Pons (tissue), 1 donor: ENCODE measurements at regions not wholly inside any gene's neighbourhood (a gene's known extent, or its start where the extent isn't known, plus 50 kb on each side); places are given as distances from the start of the nearest gene placed in this dataset.

Experiments used
- DNase-seq: peaks from one replicate; pipeline ENCODE4 v3.0.0-alpha.2; 2016; ENCODE audit warnings: low spot score

DNA sequence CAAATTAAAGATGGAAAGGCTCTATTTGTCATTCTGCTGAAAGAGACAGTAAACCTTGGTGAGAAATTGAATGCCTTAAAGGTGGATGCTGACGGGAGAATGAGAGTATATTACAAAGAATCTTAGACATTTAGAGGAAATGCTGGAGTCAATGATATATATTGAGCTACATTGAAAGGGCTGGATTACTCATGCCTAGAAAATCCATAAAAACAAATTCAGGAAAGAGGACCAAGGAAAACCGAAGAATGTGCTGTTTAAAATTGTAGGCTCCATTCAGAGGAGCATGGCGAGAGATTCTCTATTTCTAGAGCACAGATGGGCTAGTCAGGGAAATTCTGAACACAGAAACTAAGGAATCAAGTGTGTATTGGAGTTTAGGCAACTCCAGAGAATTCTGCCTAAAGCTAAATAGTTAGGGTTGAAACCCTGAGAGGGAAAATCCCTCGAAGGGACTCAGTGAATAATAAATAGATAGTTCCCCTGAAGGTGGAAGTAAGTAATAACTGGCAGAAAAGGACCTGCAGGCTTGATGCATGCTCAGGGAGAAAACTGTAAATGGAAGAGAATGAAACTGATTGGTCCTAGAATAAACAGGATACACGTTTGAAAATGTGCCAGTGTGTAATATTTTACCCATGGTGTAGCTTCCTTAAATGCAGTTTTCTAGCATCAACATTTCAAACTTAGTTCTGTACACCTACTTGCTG, 1532.4 kb upstream of the TENM3 start:
- DNase-seq, result no peak

- DNase-seq, result no peak
Observed at GRCh38 chr4:180717451-180718033, 1525.7 kb upstream of the TENM3 start.

GRCh38 chr4:180721356-180721755, 1521.8 kb upstream of the TENM3 start:
- DNase-seq, result no peak

GRCh38 chr4:180726611-180727010, 1516.6 kb upstream of the TENM3 start:
- no peak for DNase-seq

- no peak for DNase-seq
Observed at GRCh38 chr4:180727478-180727877, 1515.7 kb upstream of the TENM3 start.

DNA sequence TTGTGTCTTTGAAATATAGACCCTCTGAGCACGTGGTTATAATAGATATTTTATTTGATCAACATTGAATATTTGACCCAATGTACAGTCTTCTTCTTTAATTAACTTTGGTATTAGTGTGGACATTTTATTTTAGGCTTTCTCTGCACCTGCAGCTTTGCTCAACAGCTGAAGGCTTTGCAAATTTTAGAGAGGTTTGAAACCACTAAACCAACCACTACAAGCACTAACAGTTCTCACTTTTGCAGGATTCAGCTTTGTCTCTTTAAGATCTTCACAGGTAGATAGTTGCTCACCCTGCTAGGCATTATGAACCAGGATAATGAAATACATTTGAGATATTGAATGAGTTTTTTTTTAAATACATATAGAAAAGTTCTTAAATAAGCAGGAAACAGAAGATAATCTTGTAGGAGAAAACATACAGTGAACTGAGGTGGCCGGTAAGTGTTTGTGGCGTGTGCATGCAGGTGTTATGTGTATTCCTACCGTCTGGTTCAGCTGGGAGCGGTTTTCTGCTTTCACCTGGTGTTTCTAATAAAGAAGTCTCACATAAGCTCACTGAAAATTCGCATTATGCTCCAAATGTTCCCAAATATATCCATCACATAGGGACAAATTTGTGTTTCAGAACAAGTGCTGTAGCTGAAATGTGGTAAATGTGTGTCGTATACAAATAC, 1508.3 kb upstream of the TENM3 start:
- DNase-seq, result no peak

GRCh38 chr4:180741703-180742102, 1501.5 kb upstream of the TENM3 start:
- no peak for DNase-seq

DNA sequence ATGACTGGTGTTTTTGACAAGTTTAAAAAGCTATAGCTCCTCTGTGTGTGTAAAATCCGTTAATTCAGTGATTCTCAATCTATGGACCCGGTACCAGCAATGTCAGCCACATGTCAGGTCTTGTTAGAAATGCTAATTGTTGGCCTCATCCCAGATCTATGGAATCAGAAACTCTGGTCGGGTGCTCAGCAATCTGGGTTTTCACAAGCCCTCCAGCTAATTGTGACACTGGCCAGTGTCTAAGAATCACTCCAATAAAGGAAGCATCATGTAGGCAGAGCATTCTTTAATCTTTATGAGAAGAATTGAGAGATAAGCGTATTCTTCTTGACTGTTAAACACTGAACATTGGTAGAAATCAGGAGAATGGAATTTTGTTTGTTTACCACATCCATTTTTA, 1498.2 kb upstream of the TENM3 start:
- DNase-seq, result no peak

DNA sequence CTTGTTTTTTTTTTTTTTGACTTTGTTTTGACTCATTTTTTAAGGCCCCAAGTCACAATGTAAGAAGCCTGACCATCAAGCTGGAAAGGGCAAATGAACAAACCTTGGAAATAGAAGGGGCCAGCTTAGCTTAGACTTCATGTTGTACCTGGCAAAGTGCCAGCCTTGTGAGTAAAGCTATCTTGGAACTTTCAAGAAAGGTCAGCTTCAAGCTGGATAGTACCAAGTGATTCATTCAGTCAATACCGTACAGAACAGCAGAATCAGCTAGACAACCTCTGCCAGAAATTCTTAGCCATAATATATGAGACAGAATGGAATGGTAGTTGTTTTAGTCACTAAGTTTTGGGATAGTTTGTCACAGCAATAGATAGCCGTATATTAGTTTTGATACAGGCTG, 1492.2 kb upstream of the TENM3 start:
- DNase-seq, result no peak

GRCh38 chr4:180757927-180758326, 1485.3 kb upstream of the TENM3 start:
- no peak for DNase-seq

GRCh38 chr4:180766045-180766444, 1477.2 kb upstream of the TENM3 start:
- no peak for DNase-seq

DNA sequence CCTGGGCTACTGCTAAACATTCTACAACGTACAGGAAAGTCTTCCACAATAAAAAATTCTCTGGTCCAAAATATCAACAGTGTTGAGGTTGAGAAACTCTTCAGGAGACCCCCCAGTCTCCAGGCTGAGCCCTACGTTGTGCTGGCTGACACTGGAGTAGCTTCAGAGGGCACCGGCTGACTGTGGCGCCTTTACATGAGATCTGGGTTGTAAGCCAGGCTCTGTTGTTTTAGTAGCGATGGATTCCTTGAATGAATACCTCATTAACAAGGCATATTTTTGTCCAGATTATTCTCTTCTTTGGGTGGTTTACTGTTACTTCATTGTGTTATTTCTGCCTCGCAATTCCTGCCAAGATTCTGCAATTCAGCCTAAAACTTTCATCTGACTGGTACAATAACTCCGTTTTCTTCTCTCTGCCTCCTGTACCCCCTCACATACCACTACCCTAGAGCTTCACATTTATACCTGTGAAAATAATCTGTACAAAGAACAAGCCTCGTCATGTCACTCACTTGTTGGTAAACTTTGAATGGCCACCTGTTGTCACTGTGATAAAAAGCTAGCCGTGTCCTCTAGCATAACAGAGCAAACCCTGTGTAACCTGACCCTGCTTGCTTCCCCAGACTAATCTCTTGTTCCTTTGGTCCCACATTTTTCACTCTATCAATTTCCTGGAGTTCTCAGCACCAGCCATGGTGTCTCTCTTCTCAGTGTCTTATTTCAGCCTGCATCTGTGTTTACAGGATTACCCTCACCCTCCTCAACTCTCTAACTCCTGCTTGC, 1476.1 kb upstream of the TENM3 start:
- DNase-seq, result no peak

- DNase-seq, result no peak
Observed at GRCh38 chr4:180768610-180769009, 1474.6 kb upstream of the TENM3 start.

DNA sequence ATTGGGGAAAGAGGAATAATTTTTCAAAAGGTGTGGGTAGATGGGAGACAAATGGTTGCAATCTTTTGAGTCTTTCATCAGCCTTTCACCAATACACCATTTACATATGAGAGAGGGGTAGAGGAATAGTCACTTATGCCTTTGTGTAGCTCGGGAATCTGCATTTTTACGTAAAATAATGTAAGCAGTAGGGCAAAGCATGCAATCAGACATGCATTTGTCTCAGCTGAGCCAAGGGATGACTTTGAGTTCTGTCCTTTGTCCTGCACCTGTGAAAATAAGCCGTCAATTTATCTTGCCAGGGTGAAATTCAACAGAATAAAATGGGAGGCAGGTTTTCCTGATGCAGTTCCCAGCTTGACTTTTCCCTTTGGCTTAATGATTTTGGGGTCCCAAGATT, 1473.4 kb upstream of the TENM3 start:
- no peak for DNase-seq

DNA sequence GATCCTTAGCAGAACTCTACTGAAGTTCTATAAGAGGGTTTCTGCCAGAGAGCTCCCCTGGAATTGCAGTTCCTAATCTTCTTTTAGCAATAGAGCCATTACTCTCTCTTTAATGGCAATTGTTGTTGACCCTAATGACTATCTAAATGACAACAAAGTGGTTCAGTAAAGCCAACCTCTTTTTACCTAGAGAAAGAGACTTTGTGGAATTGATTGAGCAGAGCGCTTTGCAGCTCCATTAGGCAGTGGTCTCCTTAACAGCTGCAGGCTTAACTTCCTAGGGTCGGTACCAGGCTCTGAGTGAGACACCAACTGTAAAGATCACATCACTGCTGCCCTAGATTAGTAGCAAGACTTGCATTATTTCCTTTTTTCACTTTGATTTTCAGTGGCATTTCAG, 1472.9 kb upstream of the TENM3 start:
- DNase-seq, result no peak

DNA sequence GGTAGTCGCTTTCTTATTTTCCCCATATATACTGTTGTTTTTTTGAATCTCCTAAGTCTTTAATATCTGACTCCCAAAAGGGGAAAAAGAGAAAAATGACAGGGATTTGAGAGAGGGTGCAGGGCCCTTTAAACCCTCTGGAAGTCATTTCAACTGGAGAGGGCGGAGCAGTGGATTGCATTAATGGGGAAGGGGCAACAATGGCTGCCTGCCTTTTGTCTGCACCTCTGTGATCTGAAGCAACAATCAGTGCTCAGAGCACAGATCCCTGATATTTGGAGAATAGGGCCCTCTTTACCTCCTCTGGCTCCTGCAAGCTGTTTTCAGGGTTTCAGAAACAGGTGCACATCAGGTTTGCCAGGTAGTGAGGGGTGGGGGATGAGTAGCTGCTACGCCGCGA, 1458.3 kb upstream of the TENM3 start:
- DNase-seq, result no peak

GRCh38 chr4:180788729-180789128, 1454.5 kb upstream of the TENM3 start:
- no peak for DNase-seq

- DNase-seq, result no peak
Observed at GRCh38 chr4:180789929-180790328, 1453.3 kb upstream of the TENM3 start.

DNA sequence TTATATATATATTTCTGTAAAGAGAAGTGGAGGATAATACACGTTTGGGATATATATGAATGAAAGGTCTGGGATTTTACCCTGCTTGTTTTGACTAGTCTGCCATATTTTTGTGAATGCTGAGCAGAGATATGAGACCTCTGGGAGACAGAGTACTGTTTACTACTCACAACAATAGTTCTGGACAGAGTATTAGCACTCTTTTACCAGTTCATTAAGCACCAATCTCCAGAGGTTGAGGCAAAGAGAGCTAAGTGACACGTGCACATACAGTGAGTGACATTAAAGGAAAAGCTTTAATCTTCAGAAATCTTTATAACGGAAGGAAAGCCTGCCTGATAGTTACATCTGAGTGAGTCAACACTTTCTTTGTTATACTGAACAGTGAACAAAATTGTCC, 1452.7 kb upstream of the TENM3 start:
- DNase-seq, result no peak

GRCh38 chr4:180792541-180792940, 1450.7 kb upstream of the TENM3 start:
- DNase-seq, result no peak

DNA sequence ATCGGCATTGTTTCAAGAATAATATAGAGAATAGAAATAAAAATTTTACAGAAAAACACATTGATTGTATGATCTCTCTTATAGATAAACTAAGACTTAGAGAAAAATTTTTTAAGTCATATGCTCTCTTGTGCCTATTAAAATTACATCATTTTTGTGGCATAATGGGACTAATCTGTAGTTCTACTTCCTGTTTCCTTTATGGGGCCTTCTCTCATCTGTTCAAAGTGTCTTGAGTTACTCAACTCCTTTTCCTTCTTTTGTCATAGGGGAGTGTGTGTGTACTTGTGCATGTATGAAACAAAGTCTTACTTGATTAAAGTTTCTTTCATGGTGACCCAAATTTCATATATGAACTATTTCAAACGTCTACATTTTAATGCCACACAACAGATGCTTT, 1448.9 kb upstream of the TENM3 start:
- DNase-seq, result no peak

GRCh38 chr4:180798036-180798577, 1445.1 kb upstream of the TENM3 start:
- DNase-seq, result no peak
